NCI-H2107 treated with DMSO at 0.1 percent for 48 hours (cell line): ENCODE measurements at regions not wholly inside any gene's neighbourhood (a gene's known extent, or its start where the extent isn't known, plus 50 kb on each side); places are given as distances from the start of the nearest gene placed in this dataset.
"Not testable (repeated sequence)": the region's sequence is repeated elsewhere in the genome, so short reads cannot be mapped to it uniquely, and the experiment has no call there.

Experiments used
- DNase-seq: peaks from one replicate; lab custom pipeline; 2025; ENCODE audit not compliant: unreplicated experiment; lab: John Stamatoyannopoulos, UW

DNA sequence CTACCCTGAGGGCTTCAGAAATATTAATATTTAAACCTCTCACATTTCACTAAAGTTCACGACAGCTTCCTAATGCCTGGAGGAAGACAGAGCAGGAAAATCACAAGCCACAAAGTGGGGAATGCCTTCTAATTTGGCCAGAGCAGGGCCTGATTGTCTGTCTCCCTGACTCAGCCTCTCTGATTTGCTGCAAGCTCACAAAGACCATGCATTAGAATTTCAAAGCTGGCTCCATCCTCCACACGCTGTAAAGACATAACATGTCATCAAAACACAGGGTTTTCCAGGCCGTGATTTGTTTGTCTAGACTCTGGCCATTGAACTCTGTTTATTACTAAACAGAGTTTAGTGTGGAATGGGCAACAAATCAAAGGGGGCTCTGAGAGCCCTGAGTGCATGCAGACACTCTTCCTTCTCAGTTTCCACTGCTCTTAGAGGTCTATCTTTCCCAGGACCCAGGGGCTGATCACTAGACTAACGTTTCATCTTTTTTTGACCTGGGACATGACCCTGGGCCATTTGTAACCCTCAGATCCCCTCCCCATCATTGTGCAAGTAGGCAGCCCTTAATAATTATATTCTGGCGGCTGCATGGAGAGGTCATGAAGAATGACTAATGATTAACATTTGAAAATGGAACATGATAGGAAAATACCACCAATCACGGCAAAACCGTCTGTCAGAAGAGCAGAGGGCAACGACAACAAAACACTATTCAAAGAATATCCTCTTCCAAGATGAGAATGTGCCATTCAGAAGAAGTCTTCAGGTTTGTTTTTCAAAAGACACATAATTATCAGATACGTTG, 140.2 kb downstream of the ENC1 start:
- DNase-seq: no peak

DNA sequence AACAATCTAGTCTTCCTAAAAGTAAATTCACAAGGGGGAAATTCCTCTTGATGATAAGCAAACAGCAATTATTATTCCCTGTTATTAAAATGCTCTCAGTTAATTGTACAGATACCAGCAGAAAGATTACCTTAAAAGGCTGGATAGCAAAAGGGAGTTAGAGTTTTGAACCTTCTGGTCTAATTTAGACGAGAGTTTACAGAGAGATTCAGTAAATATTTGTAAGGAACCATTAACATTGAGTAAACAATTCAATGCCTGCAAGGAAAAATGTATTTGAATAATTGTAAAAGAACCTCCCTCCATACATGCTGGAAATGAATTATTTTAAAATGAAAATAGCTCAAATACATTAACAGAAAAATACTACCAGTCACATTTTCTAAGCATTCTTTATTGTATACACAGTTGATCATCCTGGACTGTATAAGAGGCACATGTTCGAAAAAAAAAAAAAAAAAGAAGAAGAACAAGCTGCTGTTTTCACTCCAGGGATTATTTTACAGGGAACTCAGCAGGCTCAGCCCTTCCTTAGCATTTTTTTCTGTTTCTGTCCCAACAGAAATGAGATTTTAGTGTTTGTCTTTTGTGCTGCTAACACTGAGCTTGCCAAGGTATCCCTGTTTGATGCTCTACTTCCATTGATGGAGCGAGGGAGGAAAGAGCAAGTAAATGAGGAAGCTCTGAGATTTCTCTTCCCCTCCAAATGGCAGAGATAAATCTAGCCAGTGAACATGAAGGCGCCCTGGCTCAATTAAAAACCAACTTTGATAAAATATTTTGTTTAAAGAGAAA, 141.1 kb downstream of the ENC1 start:
- DNase-seq: no peak

DNA sequence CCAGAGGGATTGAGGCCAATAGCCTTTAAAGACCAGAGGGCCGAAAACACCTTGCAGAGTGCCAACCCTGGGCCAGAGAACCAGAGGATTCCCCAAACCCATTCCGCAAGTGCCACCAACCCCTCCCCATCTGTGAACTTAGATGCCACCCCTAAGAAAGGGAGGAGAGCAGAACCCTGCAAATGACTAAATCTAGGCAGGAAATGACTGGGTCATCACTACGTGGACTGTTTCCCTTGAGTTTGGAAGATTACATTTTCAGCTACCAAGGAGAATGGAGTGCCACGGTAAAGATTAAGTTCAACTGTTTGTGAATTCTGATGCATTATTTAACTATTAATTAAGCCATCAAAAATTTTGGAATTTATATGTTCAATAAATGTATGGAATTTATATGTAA, 142.8 kb downstream of the ENC1 start:
- DNase-seq: no peak

DNA sequence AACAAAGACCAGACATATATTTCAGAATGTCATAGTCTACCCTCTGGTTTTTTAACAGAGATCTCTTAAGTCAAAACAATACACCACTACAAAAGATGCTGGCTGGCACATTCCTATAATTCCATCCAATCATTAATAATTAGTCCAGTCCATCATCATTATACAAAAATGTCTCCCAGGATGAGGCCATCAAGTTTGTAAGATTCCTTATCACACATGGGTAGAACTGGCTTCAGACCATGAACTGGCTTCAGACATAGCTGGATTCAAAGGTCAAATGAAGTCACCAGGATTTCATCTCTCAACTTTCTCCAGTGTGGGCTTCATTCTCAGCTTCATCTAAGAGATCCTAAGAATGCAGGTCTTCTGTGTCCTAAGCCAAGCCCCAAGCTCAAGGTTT, 147.1 kb downstream of the ENC1 start:
- no peak for DNase-seq

DNA sequence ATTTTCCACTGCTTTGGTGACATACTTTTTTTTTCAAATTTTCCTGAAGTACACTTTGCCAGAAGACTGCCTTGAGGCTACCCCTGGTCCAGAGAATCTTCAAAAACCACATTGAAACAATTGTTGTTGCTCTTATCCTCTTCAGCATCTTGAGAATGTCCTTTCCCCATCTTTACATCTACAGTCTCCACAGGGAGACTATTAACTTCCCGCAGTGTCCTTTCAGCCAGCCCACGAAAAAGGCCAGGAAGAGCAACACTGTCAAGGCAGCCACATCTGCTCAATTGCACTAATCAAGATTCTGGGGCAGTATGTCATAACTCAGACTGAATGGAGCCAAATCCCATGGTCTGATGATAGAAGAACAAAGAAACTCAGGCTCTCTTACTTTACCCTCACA, 148.3 kb downstream of the ENC1 start:
- no peak for DNase-seq

DNA sequence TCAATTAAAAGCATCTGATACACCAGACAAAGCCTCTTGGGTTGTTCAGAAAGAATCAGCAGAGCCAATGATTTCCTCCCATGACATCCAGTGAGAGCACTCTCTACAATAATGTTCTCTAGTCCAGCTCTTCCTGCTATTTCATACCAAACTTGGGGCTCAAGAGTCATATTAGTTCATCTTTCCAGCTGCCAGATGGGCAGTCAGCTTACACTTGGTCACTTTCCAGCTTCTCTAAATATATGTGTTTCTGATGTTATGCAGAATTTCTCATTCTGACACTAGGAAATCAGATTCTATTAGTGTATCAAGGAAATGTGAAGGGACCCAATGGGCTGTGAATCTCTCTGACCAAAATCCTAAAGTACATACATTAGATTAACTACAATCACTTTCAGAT, 148.9 kb downstream of the ENC1 start:
- DNase-seq: no peak

DNA sequence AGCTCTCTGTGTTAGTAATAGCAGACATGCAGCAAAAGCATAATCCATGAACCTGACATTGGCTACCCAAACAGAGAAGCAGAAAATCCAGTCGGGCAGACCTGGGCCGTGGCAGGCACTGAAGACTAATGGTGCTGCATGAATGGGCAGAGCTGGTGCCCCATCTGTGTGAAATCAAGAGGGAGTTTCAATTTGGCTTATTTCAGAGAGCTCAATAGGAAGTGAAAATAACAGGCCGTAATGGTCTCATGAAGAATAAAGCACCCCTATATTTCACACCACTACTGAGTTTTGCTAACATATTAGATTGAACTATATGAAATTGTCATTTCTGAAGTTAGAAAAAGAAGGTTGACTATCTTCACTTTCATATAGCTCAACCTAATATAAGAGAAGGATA, 149.7 kb downstream of the ENC1 start:
- no peak for DNase-seq

DNA sequence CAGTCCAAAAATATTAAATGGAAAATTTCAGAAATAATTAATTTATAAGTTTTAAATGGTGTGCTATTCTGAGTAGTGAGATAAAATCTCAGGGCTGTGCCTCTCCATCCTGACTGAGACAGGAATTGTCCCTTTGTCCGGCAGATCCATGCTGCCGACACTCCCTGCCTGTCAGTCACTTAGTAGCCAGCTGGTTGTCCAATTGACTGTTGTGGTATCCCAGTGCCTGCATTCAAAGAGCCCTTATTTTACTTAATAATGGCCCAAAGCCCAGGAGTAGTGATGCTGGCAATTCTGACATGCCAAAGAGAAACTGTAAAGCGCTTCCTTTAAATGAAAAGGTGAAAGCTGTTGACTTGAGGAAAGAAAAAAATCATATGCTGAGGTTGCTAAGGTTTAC, 157.5 kb downstream of the ENC1 start:
- DNase-seq: no peak

DNA sequence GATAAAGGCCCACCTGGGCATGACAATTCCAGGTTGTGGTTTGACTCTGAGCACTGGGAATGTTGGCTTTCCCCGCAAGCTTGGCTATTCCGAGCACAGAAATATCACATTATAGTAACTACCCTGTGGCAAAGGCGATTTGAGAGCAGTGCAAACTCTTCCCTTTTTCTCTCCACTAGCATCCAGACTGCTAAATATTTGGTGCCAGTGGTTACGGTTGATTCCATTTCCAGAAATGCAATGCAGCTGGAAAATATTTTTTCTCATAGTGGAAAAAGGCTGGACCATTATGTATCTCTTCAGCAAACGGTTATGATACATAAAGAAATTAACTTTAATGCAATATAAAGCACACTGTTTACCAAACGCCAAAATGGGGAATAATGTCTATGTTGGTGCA, 158.0 kb downstream of the ENC1 start:
- DNase-seq: no peak

DNA sequence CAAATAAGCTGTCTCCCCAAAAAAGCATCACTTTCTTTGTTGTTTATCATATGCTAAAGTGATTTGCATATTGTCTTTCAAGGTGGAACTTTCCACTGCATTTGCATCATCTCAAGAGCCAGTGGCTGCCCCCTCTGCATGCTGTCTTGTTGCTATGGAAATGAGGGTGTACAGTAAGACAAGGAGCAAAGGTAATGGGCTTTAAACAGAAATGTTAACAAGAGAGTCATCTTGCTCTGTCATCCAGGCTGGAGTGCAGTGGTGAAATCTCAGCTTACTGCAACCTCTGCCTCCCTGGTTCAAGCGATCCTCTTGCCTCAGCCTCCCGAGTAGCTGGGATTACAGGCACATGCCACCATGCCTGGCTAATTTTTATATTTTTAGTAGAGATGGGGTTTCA, 159.2 kb downstream of the ENC1 start:
- not testable (repeated sequence) for DNase-seq

DNA sequence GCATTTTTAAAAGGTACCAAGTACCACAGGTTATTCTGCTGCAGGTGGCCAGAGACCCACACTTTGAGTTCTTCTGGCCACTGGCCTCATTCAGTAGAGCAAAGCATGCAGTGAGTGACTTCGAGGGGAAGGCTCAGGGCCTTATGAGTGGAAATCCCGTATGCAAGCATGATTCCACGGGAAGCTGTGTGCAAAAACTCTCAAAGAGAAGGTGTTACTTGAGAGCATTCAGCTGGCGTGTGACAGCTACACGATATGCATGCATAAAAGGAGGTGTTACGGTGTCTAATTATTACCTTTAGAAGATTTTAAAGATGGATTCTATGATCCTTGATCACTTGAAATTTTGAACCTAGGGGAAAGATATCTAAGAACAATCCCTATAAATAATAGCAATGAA, 160.3 kb downstream of the ENC1 start:
- DNase-seq: no peak

DNA sequence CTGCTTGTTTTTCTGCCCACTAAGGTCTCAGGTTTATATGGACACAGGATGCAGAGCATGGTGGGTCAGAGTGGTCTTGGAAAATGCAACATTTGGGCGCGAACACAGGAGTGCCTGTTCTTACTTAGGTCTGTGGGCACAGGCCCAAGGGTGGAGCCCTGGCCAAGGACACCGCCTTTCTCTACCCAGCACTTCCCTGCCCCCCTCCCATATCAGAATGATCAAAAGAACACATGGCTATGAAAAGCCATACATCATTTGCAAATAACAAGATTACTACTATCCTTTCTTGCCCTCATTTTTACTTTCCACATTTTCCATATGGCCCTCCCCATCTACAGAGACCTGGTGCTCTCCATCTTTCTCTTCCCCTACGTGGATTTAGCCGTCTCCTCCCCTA, 162.2 kb downstream of the ENC1 start:
- no peak for DNase-seq

DNA sequence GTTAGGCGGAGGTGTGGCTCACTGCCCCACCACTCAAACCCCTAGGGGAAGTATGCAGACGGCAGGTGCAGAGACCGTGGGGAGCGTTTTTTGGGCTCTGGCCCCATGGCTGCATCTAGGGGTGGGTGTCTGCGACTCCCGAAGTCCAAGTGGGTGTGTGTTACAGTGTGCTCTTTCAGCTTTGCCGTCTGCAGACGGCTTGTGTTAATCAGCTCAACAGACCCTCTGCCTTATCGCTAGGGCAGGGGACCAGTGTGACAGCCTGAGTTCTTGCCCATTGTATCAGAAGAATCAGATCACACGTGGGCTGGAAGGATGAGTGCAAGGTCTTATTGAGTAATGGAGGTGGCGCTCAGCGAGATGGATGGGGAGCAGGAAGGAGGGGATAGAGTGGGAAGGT, 162.8 kb downstream of the ENC1 start:
- DNase-seq: no peak

DNA sequence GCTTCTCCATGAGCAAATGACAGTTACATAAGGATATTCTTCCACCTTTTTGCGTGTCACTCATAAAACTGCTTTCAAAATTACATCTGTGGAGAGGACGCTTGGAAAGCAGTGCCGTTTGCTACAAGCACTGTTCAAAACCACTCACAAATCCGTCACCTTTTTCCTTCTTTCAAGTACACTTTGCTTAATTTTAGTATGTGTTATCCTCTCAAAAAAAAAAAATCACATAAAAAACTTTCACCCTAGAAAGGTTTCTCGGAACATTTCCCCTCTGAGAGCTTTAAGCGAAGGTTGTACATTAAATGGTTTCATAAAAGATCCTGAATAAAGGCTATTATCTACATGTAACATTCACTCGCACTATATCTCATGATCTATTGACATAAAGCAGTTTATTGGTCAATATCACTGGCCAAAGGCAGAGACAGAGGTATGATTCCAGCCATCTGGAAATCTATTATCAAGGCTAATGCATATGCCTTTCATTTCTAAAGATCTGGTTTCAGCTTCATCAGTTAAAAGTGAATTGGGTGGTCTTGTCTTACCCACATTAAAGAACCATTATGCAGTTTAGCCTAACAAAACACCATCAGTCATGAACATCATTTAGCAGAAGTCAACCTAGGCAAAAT, 163.6 kb downstream of the ENC1 start:
- DNase-seq: no peak

DNA sequence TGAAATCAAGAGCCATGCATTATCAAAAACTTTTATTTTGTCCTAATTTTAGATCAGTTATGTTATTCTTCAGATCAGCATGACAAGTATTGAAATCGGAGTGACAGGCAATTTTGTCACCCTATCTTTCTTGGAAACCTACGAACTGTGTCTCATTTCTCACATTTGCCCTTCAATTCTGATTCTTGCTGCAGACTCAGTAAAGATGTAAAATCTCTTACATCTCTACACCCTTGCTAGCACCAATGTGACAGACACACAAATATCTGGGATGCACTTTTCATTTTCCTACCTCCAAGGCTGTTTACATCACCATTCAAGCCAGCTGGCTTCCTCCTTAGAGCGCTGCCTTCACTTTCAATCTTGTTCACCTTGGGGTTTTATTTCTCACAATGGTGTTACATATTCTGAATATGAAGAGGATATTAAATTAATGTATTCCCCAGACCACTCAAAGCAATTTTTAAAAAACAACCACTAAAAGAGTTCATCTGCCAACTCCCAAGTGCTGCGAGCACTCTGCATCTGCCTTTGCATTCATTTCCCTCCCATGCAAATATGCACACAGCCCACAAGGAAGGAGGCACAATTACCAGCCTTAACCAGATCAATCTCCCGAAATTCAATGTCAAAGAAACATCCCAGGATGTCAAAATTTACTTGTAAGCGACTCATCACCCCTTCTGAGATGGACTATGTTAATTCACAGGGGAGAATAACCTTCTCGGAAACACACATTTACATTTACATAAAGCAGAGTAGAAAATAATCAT, 164.3 kb downstream of the ENC1 start:
- DNase-seq: no peak

DNA sequence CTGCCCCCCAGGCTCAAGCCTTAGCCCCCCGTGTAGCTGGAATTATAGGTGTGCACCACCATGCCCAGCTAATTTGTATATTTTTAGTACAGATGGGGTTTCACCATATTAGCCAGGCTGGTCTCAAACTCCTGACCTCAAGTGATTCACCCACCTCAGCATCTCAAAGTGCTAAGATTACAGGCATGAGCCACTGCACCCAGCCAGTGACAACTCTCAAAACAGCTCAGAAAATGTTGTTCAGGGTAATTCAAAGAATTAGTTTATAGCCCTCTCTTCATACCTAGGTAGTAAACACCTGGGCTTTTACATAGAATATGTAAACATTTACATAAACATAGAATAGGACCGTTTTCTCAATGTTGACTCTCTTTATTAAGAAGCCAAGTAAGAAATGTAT, 168.7 kb downstream of the ENC1 start:
- DNase-seq: no peak

DNA sequence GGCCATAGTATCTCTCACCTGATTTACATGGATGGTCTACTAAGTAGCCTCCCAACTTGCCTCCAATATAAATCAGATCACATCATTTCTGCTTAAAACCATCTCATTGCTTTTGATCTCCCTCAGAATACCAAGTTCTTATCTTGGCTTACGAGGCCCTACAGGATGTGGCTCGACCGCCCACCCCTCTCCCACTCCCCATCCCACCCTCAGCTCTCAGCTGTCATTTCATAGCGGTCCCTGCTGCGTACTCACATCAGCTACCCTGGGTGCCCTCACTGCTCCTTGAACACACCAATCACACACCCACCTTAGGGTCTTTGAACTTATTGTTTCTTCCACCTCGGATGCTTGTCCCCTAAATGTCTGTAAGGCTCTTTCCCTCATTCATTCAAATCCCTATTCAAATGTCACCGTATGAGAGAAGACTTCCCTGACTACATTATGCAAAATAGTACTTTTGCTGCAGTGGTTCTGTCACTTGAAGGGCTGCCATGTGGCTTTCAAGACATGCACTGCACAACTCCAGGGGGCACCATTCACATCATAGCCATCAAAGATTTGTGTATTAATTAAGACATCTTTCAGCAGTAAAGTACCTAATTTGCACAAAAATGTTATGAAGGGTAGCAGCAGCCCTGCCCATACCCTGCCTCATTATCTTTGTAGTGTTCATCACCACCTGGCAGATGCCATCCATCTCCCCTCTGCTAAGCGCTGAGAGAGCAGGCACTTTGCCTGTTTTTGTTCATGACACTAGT, 171.1 kb downstream of the ENC1 start:
- DNase-seq: no peak

DNA sequence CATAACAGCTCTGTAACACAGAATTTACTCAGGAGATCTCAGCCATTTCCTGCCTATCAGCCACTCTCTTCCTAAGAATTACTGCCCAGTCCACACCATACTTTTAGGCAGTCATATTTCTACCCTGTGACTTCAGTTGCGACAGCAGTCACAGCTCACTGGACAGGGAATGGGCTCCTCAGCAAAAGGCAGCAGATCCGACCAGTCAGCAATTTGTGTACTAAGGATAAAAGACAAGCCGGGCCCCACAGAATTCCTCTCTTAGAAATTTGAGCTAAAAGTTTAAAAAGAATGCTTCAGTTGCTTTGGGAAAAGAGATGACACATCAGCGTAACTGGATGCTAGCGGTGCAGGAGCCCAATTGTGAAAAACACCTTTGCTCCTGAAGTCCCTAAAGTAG, 172.1 kb downstream of the ENC1 start:
- no peak for DNase-seq

DNA sequence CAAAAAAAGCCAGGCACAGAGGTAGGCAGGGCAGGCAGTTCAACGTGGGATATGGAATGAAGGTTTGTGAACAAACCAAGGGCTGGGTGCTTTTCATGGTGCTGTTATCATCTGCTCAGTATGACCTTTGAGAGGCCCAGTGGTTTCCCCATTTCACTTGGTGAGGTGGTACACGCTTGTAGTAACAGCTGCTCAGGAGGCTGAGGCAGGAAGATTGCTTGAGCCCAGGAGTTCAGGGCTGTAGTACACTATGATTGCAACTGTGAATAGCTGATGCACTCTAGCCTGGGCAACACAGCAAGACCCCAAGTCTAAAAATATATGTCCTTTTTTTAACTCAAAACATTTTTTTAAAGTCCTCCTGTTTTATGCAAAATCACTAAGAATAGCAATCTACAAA, 174.8 kb downstream of the ENC1 start:
- no peak for DNase-seq

DNA sequence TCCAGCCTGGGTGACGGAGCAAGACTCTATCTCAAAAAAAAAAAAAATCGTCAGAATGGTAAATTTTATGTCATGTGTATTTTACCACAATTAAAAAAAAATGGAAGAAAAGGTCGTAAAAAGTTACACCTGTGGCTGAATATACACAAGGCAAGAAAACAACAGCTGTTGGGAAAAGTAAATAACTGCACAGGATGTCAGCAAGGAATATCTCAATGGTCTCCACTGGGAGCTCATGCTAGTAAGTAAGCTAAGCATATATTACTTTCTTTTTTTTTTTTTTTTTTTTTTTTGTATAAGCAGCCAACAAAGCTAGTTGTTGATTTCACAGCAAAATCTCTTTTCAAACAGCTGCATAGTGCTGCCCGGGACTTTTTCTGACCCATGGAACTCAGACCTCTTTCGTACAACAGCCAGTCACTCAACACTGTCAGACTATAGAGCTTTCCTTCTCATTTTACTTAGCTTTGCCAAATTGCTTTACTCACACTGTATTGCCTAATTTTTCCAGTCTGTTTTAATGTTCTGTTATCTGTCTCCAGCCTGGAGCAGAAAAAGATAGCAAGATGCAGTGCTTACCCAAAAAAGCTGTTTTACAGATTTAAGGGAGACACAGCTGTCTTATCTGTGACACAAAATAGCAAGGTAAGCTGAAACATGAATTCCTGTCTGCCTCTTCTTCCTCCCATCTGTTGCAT, 175.9 kb downstream of the ENC1 start:
- DNase-seq: no peak
